Activated naive CD4-positive, alpha-beta T cell treated with anti-CD3 and anti-CD28 coated beads, Interleukin-2, amount 50 U/mL, for 72 hours (primary cell): ENCODE measurements at regions not wholly inside any gene's neighbourhood (a gene's known extent, or its start where the extent isn't known, plus 50 kb on each side); places are given as distances from the start of the nearest gene placed in this dataset.
"Not testable (repeated sequence)": the region's sequence is repeated elsewhere in the genome, so short reads cannot be mapped to it uniquely, and the experiment has no call there.

Experiments
- ATAC-seq, 2 donors: fragments of 150-1000 bp; cut with Tn5 transposase; 2 replicates each; pipeline ENCODE4 v1.10.0; 2021; ENCODE audit warnings: mild to moderate bottlenecking in 2 of 2, moderate library complexity in 2 of 2
- DNase-seq, 2 donors: peaks; one replicate each; pipeline ENCODE4 v3.0.0; 2021 to 2022; ENCODE audit warnings: low spot score in 2 of 2
- H3K27ac Mint-ChIP-seq, 2 donors: one replicate each; pipeline ENCODE4 v1.8.0; 2022; ENCODE audit warnings: mild to moderate bottlenecking in 2 of 2, mixed read lengths in 2 of 2
- H3K36me3 Mint-ChIP-seq, 2 donors: one replicate each; pipeline ENCODE4 v1.8.0; 2022; ENCODE audit warnings: mixed read lengths in 2 of 2
- H3K9me3 Mint-ChIP-seq, 2 donors: one replicate each; pipeline ENCODE4 v1.8.0; 2022; ENCODE audit warnings: mixed read lengths in 2 of 2

- no peak for DNase-seq
- no peak overlapping the region for H3K27ac Mint-ChIP-seq
- ATAC-seq, result no peak
- H3K9me3 Mint-ChIP-seq, result peaks cover 7 to 10% of the 10 kb centered on the region in 2 donors
- no peaks in the 10 kb centered on the region for H3K36me3 Mint-ChIP-seq
These were observed 1540.9 kb upstream of the RAG2 start for GRCh38 chr11:38138972-38139371.

GRCh38 chr11:38136887-38137286 is 1538.9 kb upstream of the RAG2 start:
- Mint-ChIP-seq H3K9me3 (peaks cover 10 to 11% of the 10 kb centered on the region in 2 donors), H3K27ac (no peak overlapping the region), H3K36me3 (no peaks in the 10 kb centered on the region)
- DNase-seq, result no peak
- ATAC-seq, result no peak

- ATAC-seq (no peak), DNase-seq (no peak)
- H3K27ac Mint-ChIP-seq, result no peak overlapping the region
- H3K9me3 Mint-ChIP-seq, result peaks cover 6 to 14% of the 10 kb centered on the region in 2 donors
- H3K36me3 Mint-ChIP-seq, result no peaks in the 10 kb centered on the region
These were observed 1533.5 kb upstream of the RAG2 start for GRCh38 chr11:38131535-38131934.

- no peak for ATAC-seq
- no peaks in the 10 kb centered on the region for H3K36me3 Mint-ChIP-seq
- no peak for DNase-seq
- no peak overlapping the region for H3K27ac Mint-ChIP-seq
- H3K9me3 Mint-ChIP-seq, result peaks cover 6 to 14% of the 10 kb centered on the region in 2 donors
These were observed 1532.9 kb upstream of the RAG2 start for GRCh38 chr11:38130976-38131375.

- Mint-ChIP-seq H3K27ac (no peak overlapping the region), H3K9me3 (peaks cover 6 to 14% of the 10 kb centered on the region in 2 donors), H3K36me3 (no peaks in the 10 kb centered on the region)
- DNase-seq (no peak), ATAC-seq (no peak)
These were observed 1532.5 kb upstream of the RAG2 start for GRCh38 chr11:38130514-38130913.

- no peaks in the 10 kb centered on the region for H3K36me3 Mint-ChIP-seq
- peaks cover 9 to 11% of the 10 kb centered on the region in 2 donors for H3K9me3 Mint-ChIP-seq
- no peak for ATAC-seq
- no peak for DNase-seq
- no peak overlapping the region for H3K27ac Mint-ChIP-seq
These were observed 1525.6 kb upstream of the RAG2 start for GRCh38 chr11:38123673-38124072.

GRCh38 chr11:38116616-38117015 is 1518.6 kb upstream of the RAG2 start:
- Mint-ChIP-seq H3K9me3 (peaks cover 10 to 11% of the 10 kb centered on the region in 2 donors), H3K36me3 (peaks cover 0 to 13% of the 10 kb centered on the region in 2 donors)
- not testable (repeated sequence) for H3K27ac Mint-ChIP-seq, ATAC-seq, DNase-seq

- peaks cover 0 to 13% of the 10 kb centered on the region in 2 donors for H3K36me3 Mint-ChIP-seq
- not testable (repeated sequence) for H3K27ac Mint-ChIP-seq, DNase-seq, ATAC-seq
- H3K9me3 Mint-ChIP-seq, result peaks cover 10 to 13% of the 10 kb centered on the region in 2 donors
These were observed 1517.3 kb upstream of the RAG2 start for GRCh38 chr11:38115381-38115780.

- no peak for ATAC-seq
- peaks cover 8 to 16% of the 10 kb centered on the region in 2 donors for H3K9me3 Mint-ChIP-seq
These were observed 1502.9 kb upstream of the RAG2 start for GRCh38 chr11:38100836-38101462.

GRCh38 chr11:38095268-38095667 is 1497.2 kb upstream of the RAG2 start:
- DNase-seq, result no peak
- no peaks in the 10 kb centered on the region for H3K36me3 Mint-ChIP-seq
- ATAC-seq, result no peak
- no peak overlapping the region for H3K27ac Mint-ChIP-seq
- H3K9me3 Mint-ChIP-seq, result peaks cover 19 to 24% of the 10 kb centered on the region in 2 donors

More at GRCh38 chr11:38100836-38101462, 1502.9 kb upstream of the RAG2 start:
- Mint-ChIP-seq H3K36me3 (no peaks in the 10 kb centered on the region), H3K27ac (no peak overlapping the region)
- DNase-seq, result no peak

- Mint-ChIP-seq H3K9me3 (peaks cover 14 to 16% of the 10 kb centered on the region in 2 donors), H3K36me3 (no peaks in the 10 kb centered on the region), H3K27ac (no peak overlapping the region)
- no peak for ATAC-seq
- no peak for DNase-seq
These were observed 1491.7 kb upstream of the RAG2 start for GRCh38 chr11:38089726-38090125.

- ATAC-seq, result no peak
- no peak for DNase-seq
These were observed 1462.9 kb upstream of the RAG2 start for GRCh38 chr11:38060920-38061319.

GRCh38 chr11:38060136-38060535 is 1462.1 kb upstream of the RAG2 start:
- DNase-seq, result no peak
- Mint-ChIP-seq H3K9me3 (peaks cover 19 to 21% of the 10 kb centered on the region in 2 donors), H3K36me3 (no peaks in the 10 kb centered on the region), H3K27ac (no peak overlapping the region)
- no peak for ATAC-seq

More at GRCh38 chr11:38060920-38061319, 1462.9 kb upstream of the RAG2 start:
- H3K27ac Mint-ChIP-seq, result no peak overlapping the region
- H3K36me3 Mint-ChIP-seq, result peaks cover 0 to 5% of the 10 kb centered on the region in 2 donors
- H3K9me3 Mint-ChIP-seq, result peaks cover 19 to 25% of the 10 kb centered on the region in 2 donors

- ATAC-seq (no peak), DNase-seq (no peak)
- Mint-ChIP-seq H3K9me3 (peaks cover 18 to 26% of the 10 kb centered on the region in 2 donors), H3K36me3 (no peaks in the 10 kb centered on the region), H3K27ac (no peak overlapping the region)
These were observed 1448.6 kb upstream of the RAG2 start for GRCh38 chr11:38046571-38047135.

- no peak for DNase-seq
- Mint-ChIP-seq H3K27ac (no peak overlapping the region), H3K36me3 (no peaks in the 10 kb centered on the region), H3K9me3 (peaks cover 10 to 11% of the 10 kb centered on the region in 2 donors)
- ATAC-seq, result no peak
These were observed 1445.0 kb upstream of the RAG2 start for GRCh38 chr11:38043060-38043459.

- peaks cover 0 to 5% of the 10 kb centered on the region in 2 donors for H3K36me3 Mint-ChIP-seq
- H3K27ac Mint-ChIP-seq, result no peak overlapping the region
- no peak for ATAC-seq
- no peak for DNase-seq
- peaks cover 15 to 16% of the 10 kb centered on the region in 2 donors for H3K9me3 Mint-ChIP-seq
These were observed 1440.7 kb upstream of the RAG2 start for GRCh38 chr11:38038777-38039176.

- H3K36me3 Mint-ChIP-seq, result peaks cover 8 to 19% of the 10 kb centered on the region in 2 donors
- peaks cover 29 to 33% of the 10 kb centered on the region in 2 donors for H3K9me3 Mint-ChIP-seq
- no peak overlapping the region for H3K27ac Mint-ChIP-seq
- no peak for ATAC-seq
- no peak for DNase-seq
These were observed 1421.2 kb upstream of the RAG2 start for GRCh38 chr11:38019072-38019775.
